ENCODE measurements at regions not wholly inside any gene's neighbourhood (a gene's known extent, or its start where the extent isn't known, plus 50 kb on each side); places are given as distances from the start of the nearest gene placed in this dataset.

GRCh38 chr7:22676385-22676784 lies 50.6 kb upstream of the IL6 start:
- Histone ChIP-seq H3K9me3 (ENCODE audit: control insufficient read depth in 1 of 2, insufficient read depth in 1 of 2, low read depth in 1 of 2, low read length in 2 of 2) (no peaks in the 10 kb centered on the region), H3K27me3 (ENCODE audit: insufficient read depth, low read length) (no peaks in the 10 kb centered on the region), H3K36me3 (ENCODE audit: control insufficient read depth in 1 of 2, insufficient read depth in 2 of 2, low read length in 2 of 2) (no peaks in the 10 kb centered on the region), H2AFZ (ENCODE audit: low read depth, low read length, poor library complexity, severe bottlenecking) (no peak overlapping the region), H3K9me2 (ENCODE audit: insufficient read depth) (no peaks in the 10 kb centered on the region), H3K9ac (ENCODE audit: low read length) (no peak overlapping the region), H3K79me2 (ENCODE audit: insufficient read depth, low read length) (no peaks in the 10 kb centered on the region), H3K4me2 (ENCODE audit: low read length) (no peak overlapping the region), H4K20me1 (ENCODE audit: insufficient read depth) (no peaks in the 10 kb centered on the region), H3K27ac (ENCODE audit: low read depth, low read length) (no peak overlapping the region), H3K4me1 (ENCODE audit: control insufficient read depth in 1 of 2, insufficient read depth in 2 of 2, low read length in 2 of 2) (no peaks in the 10 kb centered on the region), H3K4me3 (replicated peaks in 1 of 2; ENCODE audit: low read depth in 1 of 2, low read length in 2 of 2) (no peak overlapping the region)
- no TSS peak for BruUV-seq (replicated peaks)
- ATAC-seq: no peak
- ChIA-PET POLR2A (no interaction called here), CTCF (no interaction called here), RAD21 (ENCODE audit: low non-redundant PET in 1 of 2, low total read pairs in 2 of 2, uncharacterized antibody in 2 of 2, unreplicated experiment in 2 of 2) (no interaction called here)
- TF ChIP-seq EZH2phosphoT487 (IDR thresholded peaks at IDR 0.05; ENCODE audit: borderline replicate concordance): no peak
- TF ChIP-seq SRF (IDR thresholded peaks at IDR 0.05; ENCODE audit: low read depth): no peak
- TF ChIP-seq POLR2A (IDR thresholded peaks at IDR 0.05; ENCODE audit: borderline replicate concordance, extremely low read depth, insufficient read depth, insufficient read length): no peak
- no peak for TF ChIP-seq TCF7L2 (IDR thresholded peaks at IDR 0.05; ENCODE audit: borderline replicate concordance, extremely low read depth, insufficient read depth, insufficient read length)
- no peak for TF ChIP-seq ZFX (IDR thresholded peaks at IDR 0.05)
- TF ChIP-seq CBX3 (IDR thresholded peaks at IDR 0.05; ENCODE audit: low read depth): no peak
- no peak for TF ChIP-seq ZNF274 (IDR thresholded peaks at IDR 0.05; ENCODE audit: low read depth, low read length)
- TF ChIP-seq ATF3 (IDR thresholded peaks at IDR 0.05): no peak
- TF ChIP-seq SIN3A (IDR thresholded peaks at IDR 0.05; ENCODE audit: low read depth): no peak
- TF ChIP-seq YY1 (IDR thresholded peaks at IDR 0.05; ENCODE audit: extremely low read depth, insufficient replicate concordance, low read depth, low read length): no peak
- no peak for TF ChIP-seq RAD21 (IDR thresholded peaks at IDR 0.05; ENCODE audit: low read depth)
- TF ChIP-seq EZH2 (IDR thresholded peaks at IDR 0.05): no peak
- TF ChIP-seq POLR2AphosphoS5 (IDR thresholded peaks at IDR 0.05; ENCODE audit: low read depth, low read length): no peak
- no peak for TF ChIP-seq CTCF (IDR thresholded peaks at IDR 0.05 in 2 of 3, conservative IDR thresholded peaks at IDR 0.05 in 1 of 3; ENCODE audit: borderline replicate concordance in 1 of 3, insufficient read depth in 1 of 3, low read depth in 2 of 3, low read length in 2 of 3)
- no peak for TF ChIP-seq EGR1 (IDR thresholded peaks at IDR 0.05; ENCODE audit: low read depth)
- TF ChIP-seq ZBTB33 (IDR thresholded peaks at IDR 0.05; ENCODE audit: extremely low read depth, insufficient replicate concordance, low read length): no peak
- intact Hi-C loops (cut with micrococcal nuclease): no loop called here
- DNase-seq (ENCODE audit: low read depth, low spot score): no peak

Measured in HCT116 (cell line).